ENCODE measurements at regions not wholly inside any gene's neighbourhood (a gene's known extent, or its start where the extent isn't known, plus 50 kb on each side); places are given as distances from the start of the nearest gene placed in this dataset.

DNA sequence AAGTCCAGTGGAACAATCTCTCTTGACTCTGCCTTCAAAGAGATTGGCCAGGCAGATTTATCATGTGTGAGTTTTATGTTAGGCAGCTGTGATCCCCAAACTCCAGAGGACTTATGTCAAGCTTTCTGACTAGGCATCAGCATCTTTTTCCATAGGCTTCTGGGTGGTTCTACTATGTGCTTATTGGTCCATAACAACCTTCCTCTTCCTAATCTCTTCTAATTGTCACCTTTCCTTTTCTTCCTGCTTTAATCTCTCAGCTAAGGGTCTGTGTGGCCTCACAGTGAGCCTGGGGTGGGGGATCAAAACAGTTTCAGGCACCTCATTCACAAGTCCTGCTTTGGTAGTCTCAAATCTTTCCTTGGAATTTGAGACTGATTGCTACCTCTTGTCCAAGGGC is 170.9 kb upstream of the CHD1 start:
- no peak overlapping the region for H3K4me3 ChIP-seq (replicated peaks; ENCODE audit: low read depth, low read length)
- TF ChIP-seq, protein P1, sequence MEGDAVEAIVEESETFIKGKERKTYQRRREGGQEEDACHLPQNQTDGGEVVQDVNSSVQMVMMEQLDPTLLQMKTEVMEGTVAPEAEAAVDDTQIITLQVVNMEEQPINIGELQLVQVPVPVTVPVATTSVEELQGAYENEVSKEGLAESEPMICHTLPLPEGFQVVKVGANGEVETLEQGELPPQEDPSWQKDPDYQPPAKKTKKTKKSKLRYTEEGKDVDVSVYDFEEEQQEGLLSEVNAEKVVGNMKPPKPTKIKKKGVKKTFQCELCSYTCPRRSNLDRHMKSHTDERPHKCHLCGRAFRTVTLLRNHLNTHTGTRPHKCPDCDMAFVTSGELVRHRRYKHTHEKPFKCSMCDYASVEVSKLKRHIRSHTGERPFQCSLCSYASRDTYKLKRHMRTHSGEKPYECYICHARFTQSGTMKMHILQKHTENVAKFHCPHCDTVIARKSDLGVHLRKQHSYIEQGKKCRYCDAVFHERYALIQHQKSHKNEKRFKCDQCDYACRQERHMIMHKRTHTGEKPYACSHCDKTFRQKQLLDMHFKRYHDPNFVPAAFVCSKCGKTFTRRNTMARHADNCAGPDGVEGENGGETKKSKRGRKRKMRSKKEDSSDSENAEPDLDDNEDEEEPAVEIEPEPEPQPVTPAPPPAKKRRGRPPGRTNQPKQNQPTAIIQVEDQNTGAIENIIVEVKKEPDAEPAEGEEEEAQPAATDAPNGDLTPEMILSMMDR (IDR thresholded peaks at IDR 0.05; ENCODE audit: insufficient read depth, low read length, poor library complexity, severe bottlenecking): no peak
- H3K27me3 ChIP-seq (replicated peaks; ENCODE audit: control insufficient read depth, insufficient read depth, low read length): no peaks in the 10 kb centered on the region
- H3K36me3 ChIP-seq (ENCODE audit: control insufficient read depth, insufficient read depth, low read length): no peaks in the 10 kb centered on the region
- no peak for DNase-seq (ENCODE audit: extremely low read depth, insufficient read length)

DNA sequence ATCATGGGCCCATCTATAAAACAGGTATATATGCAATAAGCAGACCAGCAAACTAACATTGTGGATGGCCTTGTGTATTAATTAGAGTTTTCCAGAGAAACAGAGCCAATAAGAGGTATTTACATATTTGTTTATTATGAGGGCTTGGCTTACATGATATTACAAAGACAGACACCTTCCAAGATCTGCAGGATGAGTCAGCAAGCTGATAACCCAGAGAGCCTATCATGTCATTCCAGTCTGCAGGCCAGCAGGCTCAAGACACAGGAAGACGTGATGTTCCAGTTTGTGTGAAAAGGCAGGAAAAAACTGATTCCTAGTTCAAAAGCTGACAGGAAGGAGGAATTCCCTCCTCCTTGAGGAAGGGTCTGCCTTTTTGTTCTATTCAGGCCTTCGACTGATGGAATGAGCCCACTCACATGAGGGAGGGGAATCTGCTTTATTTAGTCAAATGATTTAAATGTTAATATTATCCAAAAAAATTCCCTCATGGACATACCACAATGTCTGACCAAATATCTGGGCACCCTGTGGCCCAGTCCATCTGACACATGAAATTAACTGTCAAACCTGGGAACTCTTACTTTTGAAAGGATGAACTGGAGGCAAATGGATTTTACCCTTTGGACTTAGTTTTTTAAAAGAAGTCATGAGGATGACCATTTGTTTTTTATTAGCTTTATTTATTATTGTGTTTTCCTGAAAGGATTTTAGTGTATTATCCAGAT is 161.2 kb upstream of the CHD1 start:
- Histone ChIP-seq H3K27me3 (replicated peaks; ENCODE audit: control insufficient read depth, insufficient read depth, low read length) (no peaks in the 10 kb centered on the region), H3K4me3 (replicated peaks; ENCODE audit: low read depth, low read length) (no peak overlapping the region), H3K36me3 (ENCODE audit: control insufficient read depth, insufficient read depth, low read length) (no peaks in the 10 kb centered on the region)
- TF ChIP-seq, protein P1 (IDR thresholded peaks at IDR 0.05; ENCODE audit: insufficient read depth, low read length, poor library complexity, severe bottlenecking): no peak
- no peak for DNase-seq (ENCODE audit: extremely low read depth, insufficient read length)

DNA sequence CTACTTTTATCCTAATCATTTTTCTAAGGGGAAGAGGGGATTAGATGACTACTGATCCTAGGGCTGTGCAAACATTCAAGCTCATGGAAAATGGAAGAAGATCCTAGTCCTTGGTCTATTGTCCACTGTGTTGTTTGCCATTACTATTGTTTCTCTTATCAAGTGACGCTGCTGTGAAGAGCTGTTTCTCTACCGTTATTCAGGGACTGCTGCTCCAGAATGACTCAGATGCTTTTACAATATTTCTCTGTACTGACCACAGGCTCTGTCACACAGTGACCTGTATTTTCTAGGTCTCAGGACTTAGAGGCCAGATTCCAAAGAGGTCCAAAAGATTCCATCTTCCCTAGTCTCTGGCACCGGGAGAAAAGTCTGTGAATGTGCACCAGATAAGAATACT is 159.5 kb upstream of the CHD1 start:
- Histone ChIP-seq H3K27me3 (replicated peaks; ENCODE audit: control insufficient read depth, insufficient read depth, low read length) (no peaks in the 10 kb centered on the region), H3K36me3 (ENCODE audit: control insufficient read depth, insufficient read depth, low read length) (no peaks in the 10 kb centered on the region), H3K4me3 (replicated peaks; ENCODE audit: low read depth, low read length) (no peak overlapping the region)
- TF ChIP-seq, protein P1 (IDR thresholded peaks at IDR 0.05; ENCODE audit: insufficient read depth, low read length, poor library complexity, severe bottlenecking): no peak
- no peak for DNase-seq (ENCODE audit: extremely low read depth, insufficient read length)

DNA sequence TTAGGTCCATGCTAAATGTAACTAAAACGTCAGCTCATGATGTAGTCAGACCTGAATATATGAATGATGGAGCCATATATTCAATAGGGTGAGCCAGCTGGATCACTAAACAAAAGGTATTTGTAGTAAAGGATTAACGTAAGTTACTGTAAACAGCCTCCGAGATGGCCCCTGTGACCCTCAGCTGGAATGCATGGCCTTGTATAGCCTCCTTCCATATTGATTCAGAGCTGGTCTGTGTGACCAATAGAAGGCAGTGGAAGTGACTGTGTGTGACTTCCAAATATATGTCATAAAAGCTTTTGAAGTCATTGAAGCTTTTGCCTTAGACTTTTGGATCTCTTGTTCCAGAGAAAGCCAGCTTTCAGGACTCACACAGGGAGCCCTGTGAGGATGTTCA is 154.4 kb upstream of the CHD1 start:
- Histone ChIP-seq H3K27me3 (replicated peaks; ENCODE audit: control insufficient read depth, insufficient read depth, low read length) (no peaks in the 10 kb centered on the region), H3K4me3 (replicated peaks; ENCODE audit: low read depth, low read length) (no peak overlapping the region), H3K36me3 (ENCODE audit: control insufficient read depth, insufficient read depth, low read length) (no peaks in the 10 kb centered on the region)
- TF ChIP-seq, protein P1 (IDR thresholded peaks at IDR 0.05; ENCODE audit: insufficient read depth, low read length, poor library complexity, severe bottlenecking): no peak
- DNase-seq (ENCODE audit: extremely low read depth, insufficient read length): no peak

GRCh38 chr5:99081711-99082110 is 152.9 kb upstream of the CHD1 start:
- H3K27me3 ChIP-seq (replicated peaks; ENCODE audit: control insufficient read depth, insufficient read depth, low read length): no peaks in the 10 kb centered on the region
- TF ChIP-seq, protein P1 (IDR thresholded peaks at IDR 0.05; ENCODE audit: insufficient read depth, low read length, poor library complexity, severe bottlenecking): no peak

More at GRCh38 chr5:99081711-99082110, 152.9 kb upstream of the CHD1 start:
- Histone ChIP-seq H3K4me3 (replicated peaks; ENCODE audit: low read depth, low read length) (no peak overlapping the region), H3K36me3 (ENCODE audit: control insufficient read depth, insufficient read depth, low read length) (no peaks in the 10 kb centered on the region)
- DNase-seq (ENCODE audit: extremely low read depth, insufficient read length): no peak

Data from GM06990 (cell line).